ENCODE measurements at regions not wholly inside any gene's neighbourhood (a gene's known extent, or its start where the extent isn't known, plus 50 kb on each side); places are given as distances from the start of the nearest gene placed in this dataset.
"Not testable (repeated sequence)": the region's sequence is repeated elsewhere in the genome, so short reads cannot be mapped to it uniquely, and the experiment has no call there.

DNA sequence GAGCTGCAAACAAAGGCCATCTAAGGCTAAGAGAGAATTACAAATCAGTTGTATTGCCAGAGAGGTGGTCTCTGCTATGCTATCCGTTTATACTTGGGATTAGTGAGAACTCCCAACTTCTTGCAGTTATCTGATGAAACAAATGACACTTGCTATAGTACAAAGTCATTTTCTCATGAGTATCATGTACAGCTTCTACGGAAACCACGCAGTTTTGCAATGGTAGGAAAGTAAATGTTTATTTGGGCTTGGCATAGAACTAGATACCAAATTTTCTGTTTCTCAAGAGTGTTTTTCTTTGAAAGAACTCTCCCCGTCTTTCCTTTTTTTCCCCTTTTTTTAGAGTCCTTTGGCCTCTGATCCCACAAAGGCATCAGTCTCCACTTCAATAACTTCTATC, 128.2 kb upstream of the ENPEP start:
- TF ChIP-seq, protein P1, sequence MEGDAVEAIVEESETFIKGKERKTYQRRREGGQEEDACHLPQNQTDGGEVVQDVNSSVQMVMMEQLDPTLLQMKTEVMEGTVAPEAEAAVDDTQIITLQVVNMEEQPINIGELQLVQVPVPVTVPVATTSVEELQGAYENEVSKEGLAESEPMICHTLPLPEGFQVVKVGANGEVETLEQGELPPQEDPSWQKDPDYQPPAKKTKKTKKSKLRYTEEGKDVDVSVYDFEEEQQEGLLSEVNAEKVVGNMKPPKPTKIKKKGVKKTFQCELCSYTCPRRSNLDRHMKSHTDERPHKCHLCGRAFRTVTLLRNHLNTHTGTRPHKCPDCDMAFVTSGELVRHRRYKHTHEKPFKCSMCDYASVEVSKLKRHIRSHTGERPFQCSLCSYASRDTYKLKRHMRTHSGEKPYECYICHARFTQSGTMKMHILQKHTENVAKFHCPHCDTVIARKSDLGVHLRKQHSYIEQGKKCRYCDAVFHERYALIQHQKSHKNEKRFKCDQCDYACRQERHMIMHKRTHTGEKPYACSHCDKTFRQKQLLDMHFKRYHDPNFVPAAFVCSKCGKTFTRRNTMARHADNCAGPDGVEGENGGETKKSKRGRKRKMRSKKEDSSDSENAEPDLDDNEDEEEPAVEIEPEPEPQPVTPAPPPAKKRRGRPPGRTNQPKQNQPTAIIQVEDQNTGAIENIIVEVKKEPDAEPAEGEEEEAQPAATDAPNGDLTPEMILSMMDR (IDR thresholded peaks at IDR 0.05; ENCODE audit: low read depth, low read length, missing control alignments): no peak
- DNase-seq (ENCODE audit: low read depth): no peak
- H3K4me3 ChIP-seq (ENCODE audit: low read depth, low read length): no peak overlapping the region

DNA sequence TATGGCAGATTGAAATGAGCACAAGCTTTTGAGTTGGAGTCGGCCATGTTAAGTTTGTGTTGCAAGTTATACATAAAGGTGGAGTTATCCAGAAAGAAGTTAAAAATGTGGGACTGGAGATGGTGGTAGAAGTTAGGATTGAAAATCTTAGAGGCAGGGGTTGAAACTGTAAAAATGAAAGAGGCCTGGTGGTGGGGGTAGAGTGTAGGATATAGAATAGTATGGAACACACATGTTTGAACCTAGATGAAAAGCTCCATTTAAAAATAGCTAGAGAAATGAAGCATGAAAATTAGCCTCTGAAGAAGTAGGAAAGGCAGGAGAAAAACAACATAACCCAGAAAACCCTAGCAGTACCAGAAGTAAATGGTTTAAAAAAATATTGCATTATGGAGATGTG, 131.8 kb upstream of the ENPEP start:
- TF ChIP-seq, protein P1 (IDR thresholded peaks at IDR 0.05; ENCODE audit: low read depth, low read length, missing control alignments): peak; percentile 24
- DNase-seq (ENCODE audit: low read depth): no peak
- no peak overlapping the region for H3K4me3 ChIP-seq (ENCODE audit: low read depth, low read length)

DNA sequence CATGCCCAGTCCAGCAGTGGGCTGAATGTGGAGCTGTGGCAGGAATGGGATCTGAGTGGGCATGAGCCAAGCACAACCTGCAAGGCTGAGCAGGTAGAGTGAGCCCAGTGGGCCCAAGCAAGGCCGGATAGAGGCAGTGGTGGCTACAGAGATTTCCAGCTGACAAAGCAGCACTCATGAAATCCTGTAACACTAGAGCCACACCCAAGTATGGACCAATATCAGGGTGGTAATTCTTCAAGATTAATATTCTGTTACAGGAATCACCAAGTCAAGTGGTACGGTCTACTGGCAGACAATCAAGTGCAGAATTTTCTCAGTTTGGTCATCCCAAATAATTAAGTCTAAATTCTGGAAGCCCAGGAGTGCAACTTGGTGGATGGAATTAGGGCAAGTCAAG, 132.4 kb upstream of the ENPEP start:
- DNase-seq (ENCODE audit: low read depth): no peak

DNA sequence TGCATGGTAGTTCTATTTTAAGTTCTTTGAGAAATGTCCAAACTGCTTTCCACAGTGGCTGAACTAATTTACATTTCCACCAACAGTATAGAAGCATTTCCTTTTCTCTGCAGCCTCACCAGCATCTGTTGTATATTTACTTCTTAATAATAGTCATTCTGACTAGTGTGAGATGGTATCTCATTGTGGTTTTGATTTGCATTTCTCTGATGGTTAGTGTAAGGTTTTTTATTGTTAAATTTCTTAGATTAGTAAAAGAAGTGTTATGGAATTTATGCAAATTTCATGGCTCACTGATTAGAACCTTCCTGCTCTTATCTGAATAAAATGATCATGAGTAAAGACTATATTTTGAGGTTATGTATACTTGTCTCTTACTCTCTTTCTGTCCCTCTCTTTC, 134.8 kb upstream of the ENPEP start:
- not testable (repeated sequence) for DNase-seq (ENCODE audit: low read depth); H3K4me3 ChIP-seq (ENCODE audit: low read depth, low read length)

More for the DNA sequence above, 132.4 kb upstream of the ENPEP start:
- TF ChIP-seq, protein P1 (IDR thresholded peaks at IDR 0.05; ENCODE audit: low read depth, low read length, missing control alignments): no peak
- no peak overlapping the region for H3K4me3 ChIP-seq (ENCODE audit: low read depth, low read length)

DNA sequence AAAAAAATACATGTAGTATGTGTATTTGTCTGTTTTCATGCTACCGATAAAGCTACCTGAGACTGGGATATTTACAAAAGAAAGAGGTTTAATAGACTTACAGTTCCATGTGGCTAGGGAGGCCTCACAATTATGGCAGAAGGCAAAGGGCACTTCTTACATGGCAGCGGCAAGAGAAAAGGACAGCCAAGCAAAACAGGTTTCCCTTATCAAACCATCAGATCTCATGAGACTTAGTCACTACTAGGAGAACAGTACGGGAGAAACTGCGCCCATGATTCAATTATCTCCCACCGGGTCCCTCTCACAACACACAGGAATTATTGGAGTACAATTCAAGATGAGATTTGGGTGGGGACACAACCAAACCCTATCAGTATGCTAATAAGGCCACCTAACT, 137.0 kb upstream of the ELOVL6 start:
- H3K4me3 ChIP-seq (ENCODE audit: low read depth, low read length): no peak overlapping the region
- no peak for DNase-seq (ENCODE audit: low read depth)
- TF ChIP-seq, protein P1 (IDR thresholded peaks at IDR 0.05; ENCODE audit: low read depth, low read length, missing control alignments): no peak

DNA sequence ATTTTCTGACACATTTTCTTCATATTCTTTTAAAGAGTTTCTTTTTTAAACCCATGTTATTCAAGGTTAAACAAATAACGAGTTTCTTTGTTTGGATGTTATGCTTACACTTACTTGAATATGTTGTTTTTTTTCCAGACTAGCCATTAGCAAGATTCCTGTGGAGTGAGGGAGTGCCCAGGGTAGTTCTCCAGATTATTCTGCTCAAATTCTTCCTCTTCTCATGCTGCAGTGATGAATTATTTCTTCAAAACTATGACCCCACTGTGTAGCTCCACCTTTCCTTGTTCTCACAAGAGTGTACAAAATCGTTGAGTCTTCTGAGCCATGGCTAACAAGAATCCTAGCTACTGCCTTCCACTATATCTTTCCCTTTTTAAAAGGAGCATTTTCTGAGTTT, 134.1 kb upstream of the ELOVL6 start:
- TF ChIP-seq, protein P1 (IDR thresholded peaks at IDR 0.05; ENCODE audit: low read depth, low read length, missing control alignments): no peak
- DNase-seq (ENCODE audit: low read depth): no peak
- no peak overlapping the region for H3K4me3 ChIP-seq (ENCODE audit: low read depth, low read length)

DNA sequence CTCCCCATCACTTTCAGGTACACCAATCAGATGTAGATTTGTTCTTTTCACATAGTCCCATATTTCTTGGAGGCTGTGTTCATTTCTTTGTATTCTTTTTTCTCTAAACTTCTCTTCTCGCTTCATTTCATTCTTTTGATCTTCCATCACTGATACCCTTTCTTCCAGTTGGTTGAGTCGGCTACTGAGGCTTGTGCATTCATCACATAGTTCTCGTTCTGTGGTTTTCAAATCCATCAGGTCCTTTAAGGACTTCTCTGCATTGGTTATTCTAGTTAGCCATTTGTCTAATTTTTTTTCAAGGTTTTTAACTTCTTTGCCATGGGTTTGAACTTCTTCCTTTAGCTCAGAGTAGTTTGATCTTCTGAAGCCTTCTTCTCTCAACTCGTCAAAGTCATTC, 128.0 kb upstream of the ELOVL6 start:
- not testable (repeated sequence) for H3K4me3 ChIP-seq (ENCODE audit: low read depth, low read length); DNase-seq (ENCODE audit: low read depth)

DNA sequence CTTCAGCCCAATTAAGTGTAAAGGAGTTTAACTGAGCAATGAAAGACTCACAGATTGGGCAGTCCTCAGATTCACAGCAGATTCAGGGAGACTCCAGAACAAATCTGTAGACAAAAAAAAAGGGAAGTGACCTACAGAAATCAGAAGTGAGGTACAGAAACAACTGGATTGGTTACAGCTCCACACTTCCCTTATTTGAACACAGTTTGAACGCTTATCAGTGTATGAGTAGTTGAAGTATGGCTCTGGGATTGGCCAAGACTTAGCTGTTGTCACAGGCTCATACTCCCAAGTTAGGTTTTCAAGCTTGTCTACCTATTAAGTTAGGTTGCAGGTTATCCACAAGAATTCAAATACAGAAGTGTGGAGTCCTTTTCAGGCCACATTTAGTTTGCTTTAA, 112.4 kb upstream of the ELOVL6 start:
- no peak overlapping the region for H3K4me3 ChIP-seq (ENCODE audit: low read depth, low read length)
- DNase-seq (ENCODE audit: low read depth): peak; percentile 15
- TF ChIP-seq, protein P1 (IDR thresholded peaks at IDR 0.05; ENCODE audit: low read depth, low read length, missing control alignments): no peak

Data from GM12864 (cell line).